EH (cell line): ENCODE measurements at regions not wholly inside any gene's neighbourhood (a gene's known extent, or its start where the extent isn't known, plus 50 kb on each side); places are given as distances from the start of the nearest gene placed in this dataset.
A peak's percentile ranks its signal among the peaks of the same experiment; 100 is the strongest.

Experiments used
- DNase-seq: peaks from one replicate; pipeline ENCODE4 v3.0.0-alpha.2; 2015; ENCODE audit warnings: low read depth

DNA sequence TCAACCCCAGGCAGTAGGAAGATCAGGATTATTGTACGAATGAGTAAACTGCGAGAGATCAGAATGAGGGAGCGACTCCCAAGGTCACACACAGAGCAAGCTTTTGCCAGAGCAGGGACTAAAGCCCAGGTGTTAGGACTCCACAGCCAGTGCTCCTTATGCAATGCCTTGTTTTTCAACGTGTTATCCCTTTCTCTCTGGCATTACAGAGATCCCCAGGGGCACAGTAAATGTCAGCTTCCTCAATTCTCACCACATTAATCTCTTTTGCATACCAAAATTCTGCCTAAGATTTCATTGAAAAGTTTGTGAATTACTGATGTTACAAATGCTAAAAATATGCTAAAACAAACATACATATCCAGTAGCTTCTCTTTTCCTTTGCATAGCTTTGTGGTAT lies 68.1 kb upstream of the CES5A start:
- peak; percentile 69 for DNase-seq

DNA sequence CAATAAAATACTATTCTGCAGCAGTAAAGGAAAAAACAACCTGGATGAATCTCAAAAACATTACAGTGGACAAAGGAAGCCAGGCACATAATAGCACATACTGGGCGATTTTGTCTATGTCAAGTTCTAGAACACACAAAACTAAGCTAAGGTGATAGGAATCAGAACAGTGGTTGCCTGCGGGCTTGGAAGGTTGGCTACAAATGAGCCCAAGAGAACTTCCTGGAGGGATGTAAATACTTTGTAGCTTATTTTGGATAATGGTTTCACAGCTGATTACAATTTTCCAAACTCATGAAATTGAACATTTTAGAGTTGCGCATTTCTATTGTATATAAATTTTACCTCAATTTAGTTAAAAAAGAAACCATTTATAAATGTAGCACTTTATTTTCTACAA lies 67.6 kb upstream of the CES5A start:
- no peak for DNase-seq

DNA sequence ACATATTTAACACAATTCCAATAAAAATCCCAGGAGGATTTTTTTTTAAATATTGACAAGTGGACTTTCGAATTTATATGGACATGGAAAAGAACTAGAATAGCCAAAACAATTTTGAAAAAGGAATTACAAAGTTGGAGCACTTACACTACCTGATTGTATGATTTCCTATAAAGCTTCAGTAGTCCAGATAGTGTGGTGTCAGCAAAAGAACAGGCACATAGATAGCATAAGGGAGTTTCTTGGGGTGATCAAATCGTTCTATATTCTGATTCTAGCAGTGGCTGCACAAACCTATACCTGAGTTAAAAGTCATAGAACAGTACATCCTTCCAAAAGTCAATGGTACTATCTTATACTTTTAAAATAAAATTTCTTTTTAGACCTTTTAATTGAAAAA lies 66.4 kb upstream of the CES5A start:
- no peak for DNase-seq

DNA sequence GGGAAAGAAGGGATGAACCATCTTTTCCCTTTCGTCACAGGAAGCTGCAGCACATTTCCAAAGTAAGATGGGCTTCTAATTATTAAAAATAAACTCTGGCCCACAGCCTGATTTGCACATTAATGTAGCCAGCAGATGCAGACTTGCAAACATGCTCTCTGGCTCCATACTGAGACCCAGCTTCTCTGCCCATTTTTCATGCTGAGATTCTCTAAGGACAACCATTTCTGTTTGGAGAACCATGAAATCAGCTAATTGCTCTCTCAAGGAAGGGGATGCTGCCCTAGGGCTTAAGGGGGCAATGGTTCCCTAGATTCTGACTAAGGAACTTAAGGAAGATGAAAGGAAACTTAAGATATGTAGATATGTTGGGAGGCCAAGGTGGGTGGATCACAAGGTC lies 63.0 kb upstream of the CES5A start:
- no peak for DNase-seq

DNA sequence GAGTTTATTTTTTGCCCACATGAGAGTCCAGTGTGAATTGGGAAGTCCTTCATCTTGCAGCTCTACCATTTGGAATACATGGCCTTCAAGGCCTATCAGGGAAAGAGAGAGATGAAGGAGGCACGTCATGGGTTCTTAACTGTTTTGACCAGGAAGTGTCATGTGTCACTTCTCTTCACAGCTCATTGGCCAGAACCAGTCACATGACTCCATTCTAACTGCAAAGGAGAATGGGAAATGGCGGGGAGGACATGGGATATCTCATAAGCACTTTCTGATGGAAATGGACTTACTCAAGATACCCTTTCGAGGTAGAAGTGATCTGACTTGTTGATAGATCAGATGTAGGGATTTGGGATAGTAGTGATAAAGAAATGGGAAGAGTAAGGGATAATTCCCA lies 57.9 kb upstream of the CES5A start:
- no peak for DNase-seq

DNA sequence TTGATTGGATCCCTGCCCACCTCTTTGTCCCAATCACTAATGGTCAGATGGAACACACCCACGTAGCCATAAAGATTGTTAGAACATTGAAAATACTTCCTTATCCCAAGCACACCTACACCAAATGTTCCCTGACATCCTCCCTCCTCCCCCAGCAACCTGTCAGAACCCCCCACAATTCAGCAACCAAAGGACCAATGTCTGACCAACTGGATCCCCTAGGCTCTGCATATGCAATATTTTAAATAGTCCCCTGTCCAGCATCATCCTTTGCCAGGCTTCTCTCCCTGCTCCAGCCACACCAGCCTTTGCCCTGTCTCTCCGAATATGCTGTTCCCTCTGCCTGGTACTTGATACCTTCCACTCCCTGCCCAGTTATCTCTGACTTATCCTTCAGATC lies 54.9 kb upstream of the CES5A start:
- DNase-seq = no peak

DNA sequence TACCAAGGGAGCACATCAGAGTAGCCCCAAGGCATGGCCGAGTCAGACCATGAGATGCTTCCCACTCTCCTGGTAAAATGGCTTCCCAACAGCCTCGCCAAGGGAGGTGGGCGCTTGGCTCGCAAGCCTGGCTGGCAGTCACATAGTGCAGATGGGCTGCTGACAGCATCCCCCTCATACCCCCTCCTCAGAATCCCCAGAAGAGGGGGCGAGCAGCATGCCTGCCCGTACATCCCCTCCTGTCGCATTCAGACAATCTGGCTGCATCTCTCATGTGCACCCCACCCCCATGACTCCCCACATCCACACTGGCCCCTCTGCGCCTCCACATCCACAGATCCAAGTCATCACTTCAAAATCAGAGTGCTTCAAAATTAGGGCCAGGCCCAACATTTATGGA lies 54.0 kb upstream of the CES5A start:
- no peak for DNase-seq

DNA sequence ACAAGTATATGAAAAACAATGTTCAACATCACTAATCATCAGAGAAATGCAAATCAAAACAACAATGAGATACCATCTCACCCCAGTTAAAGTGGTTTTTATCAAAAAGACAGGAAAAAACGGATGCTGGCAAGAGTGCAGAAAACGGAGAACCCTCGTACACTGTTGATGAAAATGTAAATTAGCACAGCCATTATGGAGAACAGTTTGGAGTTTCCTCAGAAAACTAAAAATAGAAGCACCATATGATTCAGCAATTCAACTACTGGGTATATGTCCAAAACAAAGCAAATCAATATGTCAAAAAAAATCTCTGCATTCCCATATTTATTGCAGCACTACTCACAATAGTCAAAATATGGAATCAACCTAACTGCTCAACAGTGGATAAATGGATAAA lies 50.1 kb upstream of the CES5A start:
- no peak for DNase-seq
